ENCODE measurements at regions not wholly inside any gene's neighbourhood (a gene's known extent, or its start where the extent isn't known, plus 50 kb on each side); places are given as distances from the start of the nearest gene placed in this dataset.

DNA sequence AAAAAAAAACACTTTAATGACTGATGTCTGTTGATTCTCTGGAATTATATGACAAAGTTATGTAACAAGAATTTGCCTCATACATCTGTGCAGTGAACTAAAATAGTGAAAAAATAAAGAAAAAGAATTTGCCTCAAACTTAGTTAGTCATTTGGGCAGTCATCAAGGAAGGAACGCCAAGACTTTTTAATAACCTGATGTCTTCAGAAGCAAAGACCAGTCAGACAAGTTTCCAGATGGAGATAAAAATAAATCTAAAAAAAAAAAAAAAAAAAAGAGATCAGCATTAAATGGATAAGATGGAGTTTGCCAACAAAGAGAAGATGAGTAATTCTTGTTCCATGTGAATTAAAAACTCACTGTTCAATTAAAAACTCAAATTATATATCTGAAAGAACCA, 52.3 kb upstream of the JMY start (continued):
- TF ChIP-seq IKZF5 (CRISPR knock-in tag; IDR thresholded peaks at IDR 0.05) = no peak
- TF ChIP-seq ZEB1 (IDR thresholded peaks at IDR 0.05; ENCODE audit: insufficient replicate concordance, low read depth) = no peak
- TF ChIP-seq KAT2B (IDR thresholded peaks at IDR 0.05; ENCODE audit: borderline replicate concordance, low read depth, low read length) = no peak

GRCh38 chr5:79186021-79186420, 49.9 kb upstream of the JMY start:
- FAIRE-seq = no peak
- no peak for ATAC-seq
- Histone ChIP-seq H2AFZ (ENCODE audit: low read length) (no peak overlapping the region), H4K20me1 (ENCODE audit: insufficient read depth, low read length) (no peaks in the 10 kb centered on the region), H3K4me2 (ENCODE audit: low read depth, low read length) (no peak overlapping the region), H3K4me3 (replicated peaks in 1 of 3; ENCODE audit: insufficient read depth in 1 of 3, low read depth in 2 of 3, low read length in 3 of 3) (no peak overlapping the region), H3K9me3 (ENCODE audit: low read length) (no peaks in the 10 kb centered on the region), H3K79me2 (ENCODE audit: insufficient read depth, low read length) (no peaks in the 10 kb centered on the region), H3K4me1 (ENCODE audit: insufficient read depth, low read length) (no peaks in the 10 kb centered on the region), H3K9ac (ENCODE audit: insufficient read depth, low read depth, low read length) (no peak overlapping the region), H3K36me3 (replicated peaks in 1 of 2; ENCODE audit: control insufficient read depth in 1 of 2, insufficient read depth in 2 of 2, low read length in 2 of 2) (no peaks in the 10 kb centered on the region), H3K27ac (ENCODE audit: extremely low read length, insufficient read depth, low read length) (no peak overlapping the region), H3K27me3 (ENCODE audit: control insufficient read depth in 1 of 2, insufficient read depth in 2 of 2, low read length in 2 of 2) (no peaks in the 10 kb centered on the region)
- BruUV-seq (replicated peaks) = no TSS peak
- in situ Hi-C loops (cut with HindIII; ENCODE audit: extremely low pct_ligation_motif_present, low pct_unique_long_range_greater_than_20kb) (no loop called here), intact Hi-C loops (cut with micrococcal nuclease; ENCODE audit: unreplicated experiment) (no loop called here)
- POLR2A ChIA-PET = no interaction called here
- 10% methylated on average over 2 of the region's 2 CpGs for WGBS (ENCODE audit: low lambda C conversion rate)
- no peak for DNase-seq (ENCODE audit: low spot score)
- CTCF ChIA-PET (ENCODE audit: low intra/inter-chr PET ratio, low total read pairs) = no interaction called here
- no peak for TF ChIP-seq NFYC (CRISPR knock-in tag; IDR thresholded peaks at IDR 0.05)
- TF ChIP-seq ZNF326 (CRISPR knock-in tag; IDR thresholded peaks at IDR 0.05; ENCODE audit: borderline replicate concordance) = no peak
- no peak for TF ChIP-seq CC2D1A (CRISPR knock-in tag; IDR thresholded peaks at IDR 0.05)
- TF ChIP-seq CSRNP1 (CRISPR knock-in tag; IDR thresholded peaks at IDR 0.05) = no peak
- no peak for TF ChIP-seq MIXL1 (CRISPR knock-in tag; IDR thresholded peaks at IDR 0.05)
- no peak for TF ChIP-seq RFX3 (CRISPR knock-in tag; IDR thresholded peaks at IDR 0.05)
- TF ChIP-seq ZNF407 (CRISPR knock-in tag; IDR thresholded peaks at IDR 0.05; ENCODE audit: not compliant biosample characterization) = no peak
- no peak for TF ChIP-seq KDM5B (CRISPR knock-in tag; IDR thresholded peaks at IDR 0.05; ENCODE audit: borderline replicate concordance)
- no peak for TF ChIP-seq STAG1 (CRISPR knock-in tag; IDR thresholded peaks at IDR 0.05)

Measured in HepG2 (cell line).